ENCODE measurements at regions not wholly inside any gene's neighbourhood (a gene's known extent, or its start where the extent isn't known, plus 50 kb on each side); places are given as distances from the start of the nearest gene placed in this dataset.

DNA sequence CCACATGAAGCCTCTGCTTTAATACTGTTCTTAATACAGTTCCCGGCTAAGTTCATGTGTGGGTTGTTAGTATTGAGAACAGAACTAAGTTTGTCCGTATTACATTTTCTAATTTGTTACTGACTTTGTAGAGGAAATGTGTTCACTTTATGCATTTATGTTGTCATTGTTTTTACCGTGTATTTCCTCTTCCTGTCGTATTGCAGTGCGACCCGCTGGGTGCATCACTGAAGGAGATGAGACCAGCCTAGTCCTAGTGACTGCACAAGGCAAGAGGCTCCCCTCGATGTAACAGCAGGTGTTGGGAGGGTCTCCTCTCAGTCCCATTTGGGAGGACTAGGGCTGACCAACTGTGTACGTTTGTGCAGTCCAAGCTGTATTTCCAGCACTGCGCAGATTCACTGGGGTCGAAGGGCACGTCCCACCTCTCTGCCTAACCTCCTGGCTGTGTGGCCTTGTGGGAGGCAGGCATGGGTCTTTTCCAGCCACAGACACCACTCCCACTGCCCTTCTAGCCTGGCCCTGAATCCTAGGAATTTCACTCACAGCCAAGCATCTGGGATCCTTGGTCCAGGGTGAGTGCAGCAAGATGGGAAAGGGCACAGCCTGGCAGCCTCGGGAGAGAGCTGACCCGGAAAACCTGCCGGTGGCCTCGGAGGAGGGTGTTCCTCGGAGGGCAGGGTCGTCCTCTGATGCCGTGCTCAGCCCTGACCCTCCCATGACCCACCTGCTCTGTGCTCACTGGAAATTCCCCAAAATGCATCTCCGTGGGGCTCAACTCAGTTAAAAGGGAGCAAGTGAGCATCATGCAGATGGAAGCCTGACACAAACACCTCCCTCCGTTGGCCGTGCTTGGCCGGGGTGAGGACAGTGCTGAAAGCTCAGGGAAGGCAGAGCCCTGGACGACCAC is 63.9 kb upstream of the FAM20C start:
- H3K4me1 ChIP-seq (ENCODE audit: insufficient read depth), result peaks cover 5% of the 10 kb centered on the region
- no peak for DNase-seq (ENCODE audit: low spot score)

DNA sequence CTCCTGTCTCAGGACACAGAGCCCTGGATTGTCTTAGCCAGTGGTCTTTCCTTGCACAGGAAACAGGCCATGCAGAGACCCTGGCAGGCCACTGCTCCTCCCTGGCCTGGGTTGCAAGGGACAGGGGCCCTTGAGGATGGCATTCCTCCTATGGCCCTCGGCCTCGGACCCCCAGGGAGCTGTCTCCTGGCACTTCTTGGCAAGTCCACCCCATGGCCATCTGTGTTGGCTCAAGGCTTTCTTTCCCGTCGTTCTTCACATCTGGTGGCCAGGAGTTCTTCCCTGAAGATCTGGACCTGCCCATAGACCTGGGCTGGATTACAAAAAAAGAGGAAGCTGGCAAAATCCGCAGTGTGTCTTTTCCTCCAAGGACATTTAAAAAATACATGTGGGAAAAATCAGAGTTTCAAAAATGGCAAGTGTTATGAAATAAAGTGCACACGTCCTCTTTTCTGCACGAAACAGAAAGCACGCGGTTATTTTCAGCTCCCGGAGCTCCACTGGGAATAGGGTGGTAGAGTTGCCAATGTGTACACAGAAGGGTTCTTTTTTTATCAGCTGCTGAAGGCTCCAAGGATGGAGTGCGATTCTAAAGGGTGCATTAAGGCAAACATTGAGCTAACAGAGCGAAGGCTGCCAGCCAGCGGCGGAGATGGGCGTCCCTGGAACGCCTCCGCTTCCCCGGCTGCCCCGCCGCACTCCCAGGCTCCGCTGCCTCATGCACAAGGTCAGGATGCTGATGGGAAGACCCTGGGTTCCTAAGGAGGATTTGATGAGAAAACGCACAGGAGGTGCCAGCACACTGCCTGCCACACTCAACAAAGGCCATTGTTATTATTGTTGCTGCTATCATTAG is 62.8 kb upstream of the FAM20C start:
- no peak overlapping the region for H2AFZ ChIP-seq
- H4K20me1 ChIP-seq (replicated peaks; ENCODE audit: insufficient read depth), result no peaks in the 10 kb centered on the region
- no peaks in the 10 kb centered on the region for H3K9me2 ChIP-seq (ENCODE audit: insufficient read depth)
- Mint-ChIP-seq H3K27me3 (ENCODE audit: insufficient read depth, low read depth, poor library complexity) (peaks cover 8% of the 10 kb centered on the region), H3K4me3 (no peak overlapping the region), H3K9me3 (no peaks in the 10 kb centered on the region), H3K27ac (no peak overlapping the region), H3K4me1 (peaks cover 9% of the 10 kb centered on the region; the same call in 2 of the 3 replicates), H3K36me3 (ENCODE audit: low read depth) (no peaks in the 10 kb centered on the region)
- ATAC-seq, result no peak
- H3F3A ChIP-seq (replicated peaks; ENCODE audit: low read depth), result no peaks in the 10 kb centered on the region
- H3K27ac ChIP-seq (ENCODE audit: low read depth), result no peak overlapping the region
- H3K4me1 ChIP-seq (ENCODE audit: insufficient read depth), result no peaks in the 10 kb centered on the region
- H3K79me2 ChIP-seq (replicated peaks; ENCODE audit: insufficient read depth), result no peaks in the 10 kb centered on the region
- H3K4me3 ChIP-seq, result no peak overlapping the region
- no peak for DNase-seq (ENCODE audit: low spot score)
- no peaks in the 10 kb centered on the region for H3K36me3 ChIP-seq (ENCODE audit: insufficient read depth)
- no peak overlapping the region for H3K4me2 ChIP-seq
- H3K27me3 ChIP-seq (ENCODE audit: insufficient read depth), result no peaks in the 10 kb centered on the region
- TF ChIP-seq CREB1 (CRISPR knock-in tag; IDR thresholded peaks at IDR 0.05; ENCODE audit: low read depth), result no peak
- no peak for TF ChIP-seq NANOG (IDR thresholded peaks at IDR 0.05; ENCODE audit: borderline replicate concordance)
- TF ChIP-seq STAT1 (IDR thresholded peaks at IDR 0.05; ENCODE audit: unreplicated experiment), result no peak
- TF ChIP-seq, protein P1, sequence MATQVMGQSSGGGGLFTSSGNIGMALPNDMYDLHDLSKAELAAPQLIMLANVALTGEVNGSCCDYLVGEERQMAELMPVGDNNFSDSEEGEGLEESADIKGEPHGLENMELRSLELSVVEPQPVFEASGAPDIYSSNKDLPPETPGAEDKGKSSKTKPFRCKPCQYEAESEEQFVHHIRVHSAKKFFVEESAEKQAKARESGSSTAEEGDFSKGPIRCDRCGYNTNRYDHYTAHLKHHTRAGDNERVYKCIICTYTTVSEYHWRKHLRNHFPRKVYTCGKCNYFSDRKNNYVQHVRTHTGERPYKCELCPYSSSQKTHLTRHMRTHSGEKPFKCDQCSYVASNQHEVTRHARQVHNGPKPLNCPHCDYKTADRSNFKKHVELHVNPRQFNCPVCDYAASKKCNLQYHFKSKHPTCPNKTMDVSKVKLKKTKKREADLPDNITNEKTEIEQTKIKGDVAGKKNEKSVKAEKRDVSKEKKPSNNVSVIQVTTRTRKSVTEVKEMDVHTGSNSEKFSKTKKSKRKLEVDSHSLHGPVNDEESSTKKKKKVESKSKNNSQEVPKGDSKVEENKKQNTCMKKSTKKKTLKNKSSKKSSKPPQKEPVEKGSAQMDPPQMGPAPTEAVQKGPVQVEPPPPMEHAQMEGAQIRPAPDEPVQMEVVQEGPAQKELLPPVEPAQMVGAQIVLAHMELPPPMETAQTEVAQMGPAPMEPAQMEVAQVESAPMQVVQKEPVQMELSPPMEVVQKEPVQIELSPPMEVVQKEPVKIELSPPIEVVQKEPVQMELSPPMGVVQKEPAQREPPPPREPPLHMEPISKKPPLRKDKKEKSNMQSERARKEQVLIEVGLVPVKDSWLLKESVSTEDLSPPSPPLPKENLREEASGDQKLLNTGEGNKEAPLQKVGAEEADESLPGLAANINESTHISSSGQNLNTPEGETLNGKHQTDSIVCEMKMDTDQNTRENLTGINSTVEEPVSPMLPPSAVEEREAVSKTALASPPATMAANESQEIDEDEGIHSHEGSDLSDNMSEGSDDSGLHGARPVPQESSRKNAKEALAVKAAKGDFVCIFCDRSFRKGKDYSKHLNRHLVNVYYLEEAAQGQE (IDR thresholded peaks at IDR 0.05; ENCODE audit: unreplicated experiment), result no peak
- no peak for TF ChIP-seq POLR2AphosphoS5 (IDR thresholded peaks at IDR 0.05; ENCODE audit: low read depth)
- TF ChIP-seq ZNF114 (CRISPR knock-in tag; IDR thresholded peaks at IDR 0.05), result no peak
- no peak for TF ChIP-seq CTCF (conservative IDR thresholded peaks at IDR 0.05; ENCODE audit: low read depth in 2 of 2)
- no peak for TF ChIP-seq ZNF331 (CRISPR knock-in tag; IDR thresholded peaks at IDR 0.05; ENCODE audit: low read depth)
- TF ChIP-seq, protein P2, sequence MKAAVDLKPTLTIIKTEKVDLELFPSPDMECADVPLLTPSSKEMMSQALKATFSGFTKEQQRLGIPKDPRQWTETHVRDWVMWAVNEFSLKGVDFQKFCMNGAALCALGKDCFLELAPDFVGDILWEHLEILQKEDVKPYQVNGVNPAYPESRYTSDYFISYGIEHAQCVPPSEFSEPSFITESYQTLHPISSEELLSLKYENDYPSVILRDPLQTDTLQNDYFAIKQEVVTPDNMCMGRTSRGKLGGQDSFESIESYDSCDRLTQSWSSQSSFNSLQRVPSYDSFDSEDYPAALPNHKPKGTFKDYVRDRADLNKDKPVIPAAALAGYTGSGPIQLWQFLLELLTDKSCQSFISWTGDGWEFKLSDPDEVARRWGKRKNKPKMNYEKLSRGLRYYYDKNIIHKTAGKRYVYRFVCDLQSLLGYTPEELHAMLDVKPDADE (IDR thresholded peaks at IDR 0.05), result no peak
- TF ChIP-seq EZH2 (IDR thresholded peaks at IDR 0.05; ENCODE audit: low read depth, unreplicated experiment), result no peak

More for the DNA sequence above, 63.9 kb upstream of the FAM20C start:
- peaks cover 10% of the 10 kb centered on the region for H3K4me1 Mint-ChIP-seq
- no peak overlapping the region for H3K27ac ChIP-seq (ENCODE audit: low read depth)
- H3K4me2 ChIP-seq, result no peak overlapping the region
- TF ChIP-seq STAT1 (IDR thresholded peaks at IDR 0.05; ENCODE audit: unreplicated experiment), result no peak
- TF ChIP-seq ZNF114 (CRISPR knock-in tag; IDR thresholded peaks at IDR 0.05), result no peak
- H3K27ac Mint-ChIP-seq, result no peak overlapping the region
- H3K36me3 ChIP-seq (ENCODE audit: insufficient read depth), result no peaks in the 10 kb centered on the region
- 0 out of 2 replicates have a peak, but pooled peaks cover 3% of the 10 kb centered on the region for H3F3A ChIP-seq (replicated peaks; ENCODE audit: low read depth)
- H3K27me3 ChIP-seq (ENCODE audit: insufficient read depth), result no peaks in the 10 kb centered on the region
- no peaks in the 10 kb centered on the region for H4K20me1 ChIP-seq (replicated peaks; ENCODE audit: insufficient read depth)
- no peaks in the 10 kb centered on the region for H3K9me2 ChIP-seq (ENCODE audit: insufficient read depth)
- no peaks in the 10 kb centered on the region for H3K36me3 Mint-ChIP-seq (ENCODE audit: low read depth)
- ATAC-seq, result no peak
- H3K4me3 Mint-ChIP-seq, result no peak overlapping the region
- no peaks in the 10 kb centered on the region for H3K79me2 ChIP-seq (replicated peaks; ENCODE audit: insufficient read depth)
- no peaks in the 10 kb centered on the region for H3K9me3 Mint-ChIP-seq
- no peak overlapping the region for H3K4me3 ChIP-seq
- H3K27me3 Mint-ChIP-seq (ENCODE audit: insufficient read depth, low read depth, poor library complexity), result peaks cover 5% of the 10 kb centered on the region
- no peak overlapping the region for H2AFZ ChIP-seq

Data from GM23338 (cell line).